ENCODE measurements at regions not wholly inside any gene's neighbourhood (a gene's known extent, or its start where the extent isn't known, plus 50 kb on each side); places are given as distances from the start of the nearest gene placed in this dataset.

DNA sequence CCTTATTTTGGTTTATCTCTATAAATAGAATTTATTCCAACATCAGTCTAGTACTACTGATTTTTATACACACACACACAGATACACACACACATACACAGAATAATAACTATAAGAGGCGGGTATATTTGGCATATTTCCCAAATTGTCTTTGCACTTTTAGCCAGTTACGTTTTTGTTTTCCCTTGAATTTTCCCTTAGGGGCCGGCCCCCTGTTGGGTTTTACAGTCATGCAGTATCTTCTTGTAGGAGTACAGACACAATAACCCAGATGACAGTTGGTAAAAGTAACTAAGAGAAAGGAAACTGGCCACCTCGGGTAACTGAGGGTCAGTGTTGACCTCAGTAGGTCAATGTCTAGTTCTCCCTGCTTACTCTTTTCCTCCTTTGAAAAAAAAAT is 50.9 kb downstream of the DISP1 start:
- no peak for ATAC-seq (replicated peaks)
- Mint-ChIP-seq H3K9me3 (no peaks in the 10 kb centered on the region), H3K4me1 (ENCODE audit: low read depth in 2 of 2) (peaks cover 5% of the 10 kb centered on the region in 2 donors)

DNA sequence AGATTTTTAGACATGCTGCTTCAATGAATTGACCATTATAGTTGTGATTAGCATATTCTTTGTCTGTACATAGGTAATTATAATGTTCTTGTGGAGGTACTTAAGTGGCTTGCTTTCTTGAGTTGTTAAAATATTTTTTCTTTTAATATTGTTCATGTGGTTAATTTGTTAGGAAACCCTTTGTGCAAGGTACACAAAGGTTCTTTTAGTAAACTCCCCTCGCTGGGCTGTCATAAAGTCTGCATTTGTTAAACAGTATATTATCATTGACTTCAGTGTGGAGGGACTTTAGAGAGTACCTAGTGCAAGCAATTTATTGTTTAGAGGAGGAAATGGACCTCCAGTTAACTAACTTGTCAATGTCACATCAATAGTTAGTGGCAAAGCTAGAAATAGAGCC is 52.5 kb downstream of the DISP1 start:
- Mint-ChIP-seq H3K9me3 (no peaks in the 10 kb centered on the region), H3K27ac (no peak overlapping the region), H3K27me3 (no peaks in the 10 kb centered on the region), H3K4me3 (no peak overlapping the region), H3K4me1 (ENCODE audit: low read depth in 2 of 2) (peaks cover under 1 to 2% of the 10 kb centered on the region in 2 donors), H3K36me3 (ENCODE audit: insufficient read depth) (no peaks in the 10 kb centered on the region)
- DNase-seq (no peak), ATAC-seq (replicated peaks) (no peak)

More for the DNA sequence above, 50.9 kb downstream of the DISP1 start:
- Mint-ChIP-seq H3K27me3 (no peaks in the 10 kb centered on the region), H3K36me3 (ENCODE audit: insufficient read depth) (no peaks in the 10 kb centered on the region), H3K4me3 (no peak overlapping the region), H3K27ac (no peak overlapping the region)
- DNase-seq: no peak

DNA sequence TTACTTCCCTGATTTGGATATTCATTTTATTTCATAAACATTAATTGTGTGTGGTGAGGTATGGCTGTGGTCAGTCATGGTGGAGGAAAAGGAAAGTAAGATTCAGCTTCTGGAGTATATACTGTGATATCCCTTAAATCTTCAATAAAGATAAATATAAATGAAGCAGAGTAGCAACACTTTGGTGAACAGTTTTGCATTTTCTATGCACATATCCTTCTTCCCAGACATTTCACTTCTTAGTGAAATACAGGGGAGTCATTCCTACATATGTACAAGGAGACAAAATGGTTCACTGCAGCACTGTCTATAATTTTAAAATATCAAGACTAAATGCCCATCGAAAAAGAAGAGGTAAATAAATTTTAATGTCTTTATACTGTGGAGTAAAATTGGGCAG is 61.3 kb downstream of the DISP1 start:
- ATAC-seq (replicated peaks): no peak

DNA sequence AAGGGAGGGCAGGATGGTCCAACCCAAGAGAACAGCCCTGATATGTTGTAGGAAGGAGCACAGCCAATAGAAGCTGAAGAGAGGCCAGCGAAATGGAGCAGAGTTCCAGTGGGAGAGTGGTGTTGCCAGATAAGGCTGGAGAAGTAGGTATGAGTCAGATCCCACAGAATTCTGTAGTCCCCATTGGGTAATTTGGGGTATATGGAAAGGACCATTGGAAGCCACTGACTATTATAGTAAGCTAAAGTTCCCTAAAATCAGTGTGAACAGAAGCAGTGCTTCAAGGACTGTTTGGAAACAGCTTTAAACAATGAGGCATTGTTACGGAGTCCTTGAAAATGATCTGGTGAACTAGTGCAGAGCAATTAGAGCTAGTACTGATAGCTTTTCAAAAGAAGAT is 63.0 kb downstream of the DISP1 start:
- Mint-ChIP-seq H3K27me3 (no peaks in the 10 kb centered on the region), H3K4me3 (no peak overlapping the region), H3K36me3 (ENCODE audit: insufficient read depth) (peaks cover 3% of the 10 kb centered on the region), H3K9me3 (peaks cover 1 to 11% of the 10 kb centered on the region in 2 donors), H3K27ac (no peak overlapping the region), H3K4me1 (ENCODE audit: low read depth in 2 of 2) (peaks cover 6 to 12% of the 10 kb centered on the region in 2 donors)
- ATAC-seq (replicated peaks) (no peak), DNase-seq (no peak)

More for the DNA sequence above, 61.3 kb downstream of the DISP1 start:
- no peak overlapping the region for H3K4me3 Mint-ChIP-seq
- H3K36me3 Mint-ChIP-seq (ENCODE audit: insufficient read depth): peaks cover 3% of the 10 kb centered on the region
- H3K27ac Mint-ChIP-seq: no peak overlapping the region
- peaks cover 6 to 18% of the 10 kb centered on the region in 2 donors for H3K4me1 Mint-ChIP-seq (ENCODE audit: low read depth in 2 of 2)
- H3K9me3 Mint-ChIP-seq: peaks cover 1 to 11% of the 10 kb centered on the region in 2 donors
- no peaks in the 10 kb centered on the region for H3K27me3 Mint-ChIP-seq
- no peak for DNase-seq

DNA sequence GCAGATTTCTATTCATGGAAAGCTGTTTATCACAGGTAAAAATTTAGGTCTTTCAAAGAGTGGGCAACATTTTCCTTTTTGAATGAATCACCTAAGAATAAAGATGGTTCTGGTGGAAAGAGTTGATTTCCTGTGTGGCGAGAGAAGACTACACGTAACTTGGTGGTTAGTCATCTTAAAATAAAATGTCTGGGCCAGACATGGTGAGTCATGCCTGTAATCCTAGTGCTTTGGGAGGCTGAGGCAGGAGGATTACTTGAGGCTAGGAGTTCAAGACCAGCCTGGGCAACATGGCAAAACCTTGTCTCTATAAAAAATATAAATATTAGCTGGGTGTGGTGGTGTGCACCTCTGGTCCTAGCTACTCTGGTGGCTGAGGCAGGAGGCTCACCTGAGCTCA is 65.7 kb downstream of the DISP1 start:
- peaks cover 12% of the 10 kb centered on the region for H3K36me3 Mint-ChIP-seq (ENCODE audit: insufficient read depth)
- H3K27ac Mint-ChIP-seq: no peak overlapping the region
- H3K4me3 Mint-ChIP-seq: no peak overlapping the region
- H3K4me1 Mint-ChIP-seq (ENCODE audit: low read depth in 2 of 2): peaks cover 6 to 9% of the 10 kb centered on the region in 2 donors
- H3K9me3 Mint-ChIP-seq: peaks cover 0 to 11% of the 10 kb centered on the region in 2 donors
- peak; percentile 27 for ATAC-seq (replicated peaks)
- DNase-seq: no peak
- no peaks in the 10 kb centered on the region for H3K27me3 Mint-ChIP-seq

DNA sequence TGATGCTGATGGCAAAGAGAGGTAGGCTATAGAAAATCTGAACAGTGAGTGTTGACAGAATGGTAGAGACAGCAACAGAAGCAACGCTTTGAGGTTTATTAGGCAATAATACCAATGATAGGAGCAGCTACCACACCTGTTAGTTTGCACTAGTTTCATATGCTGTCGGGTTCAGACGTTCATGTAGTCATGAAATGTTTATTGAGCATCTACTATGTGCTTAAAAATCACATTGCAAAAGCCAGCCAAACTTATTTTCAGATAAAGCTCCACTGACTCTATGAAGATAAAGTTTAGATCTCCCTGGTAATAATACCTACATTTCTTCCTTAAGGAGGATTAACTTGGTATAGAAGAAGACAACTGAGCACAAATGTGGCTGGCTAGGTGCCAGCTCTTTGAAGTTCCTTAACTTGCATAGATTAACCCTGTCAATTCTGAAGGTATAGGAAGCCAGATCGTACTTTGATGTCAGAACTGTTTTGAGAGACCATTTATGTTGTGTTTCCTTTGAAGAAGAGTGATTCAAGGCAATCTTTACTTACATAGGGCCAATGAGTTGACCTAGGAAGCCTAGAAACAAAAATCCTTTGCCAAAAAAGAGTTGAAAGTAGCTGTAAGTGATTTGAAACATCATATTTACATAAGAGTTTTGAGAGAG is 71.5 kb downstream of the DISP1 start:
- H3K36me3 Mint-ChIP-seq (ENCODE audit: insufficient read depth): peaks cover 9% of the 10 kb centered on the region
- H3K4me1 Mint-ChIP-seq (ENCODE audit: low read depth in 2 of 2): no peaks in the 10 kb centered on the region
- no peak overlapping the region for H3K27ac Mint-ChIP-seq
- H3K9me3 Mint-ChIP-seq: no peaks in the 10 kb centered on the region
- no peak for ATAC-seq (replicated peaks)
- H3K4me3 Mint-ChIP-seq: no peak overlapping the region
- H3K27me3 Mint-ChIP-seq: no peaks in the 10 kb centered on the region
- DNase-seq: no peak

DNA sequence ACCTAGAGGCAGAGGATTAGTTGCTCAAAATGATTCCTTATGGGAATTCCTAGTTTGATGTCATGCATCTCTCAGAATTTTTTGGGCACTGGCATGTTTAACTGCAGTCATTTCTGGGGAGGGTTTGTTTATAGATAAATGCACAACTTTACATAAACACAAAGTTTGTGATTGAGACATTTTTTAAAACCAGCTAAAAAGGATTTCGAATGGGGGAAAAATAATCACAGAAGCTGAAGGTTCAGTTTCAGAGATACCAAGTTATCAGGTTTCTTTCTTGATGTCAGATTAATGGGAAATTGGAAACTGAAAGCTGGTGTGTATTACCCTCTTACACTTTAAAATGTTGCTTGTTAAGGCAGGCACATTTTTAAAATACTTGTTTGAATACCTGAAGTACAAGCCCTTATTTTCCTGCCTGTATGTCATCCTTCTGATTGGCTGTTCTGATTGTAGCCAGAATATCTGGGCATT is 72.1 kb downstream of the DISP1 start:
- DNase-seq: no peak
- Mint-ChIP-seq H3K27me3 (no peaks in the 10 kb centered on the region), H3K4me3 (no peak overlapping the region), H3K36me3 (ENCODE audit: insufficient read depth) (peaks cover 9% of the 10 kb centered on the region), H3K9me3 (no peaks in the 10 kb centered on the region), H3K4me1 (ENCODE audit: low read depth in 2 of 2) (no peaks in the 10 kb centered on the region), H3K27ac (no peak overlapping the region)
- no peak for ATAC-seq (replicated peaks)

DNA sequence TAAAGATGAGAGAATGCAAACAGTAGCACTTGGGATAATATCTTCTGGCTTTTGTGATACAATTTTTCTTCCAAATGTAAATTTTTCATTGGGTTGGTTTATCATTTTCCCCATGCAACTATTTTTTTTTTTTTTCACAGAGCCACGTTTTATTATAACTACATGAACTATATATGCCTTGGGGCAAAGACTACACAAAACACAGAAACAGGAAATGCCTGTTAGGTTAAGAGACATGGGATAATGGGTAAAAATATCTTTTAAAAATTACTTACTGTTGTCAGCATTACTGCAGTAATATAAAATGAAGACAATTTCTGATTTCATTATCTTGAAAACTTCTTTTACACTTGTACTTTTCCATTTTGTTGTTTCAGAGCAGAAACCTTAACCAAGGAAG is 74.6 kb downstream of the DISP1 start:
- H3K4me1 Mint-ChIP-seq (ENCODE audit: low read depth in 2 of 2): no peaks in the 10 kb centered on the region
- no peaks in the 10 kb centered on the region for H3K9me3 Mint-ChIP-seq
- H3K36me3 Mint-ChIP-seq (ENCODE audit: insufficient read depth): peaks cover 9% of the 10 kb centered on the region
- H3K27me3 Mint-ChIP-seq: no peaks in the 10 kb centered on the region
- no peak for DNase-seq
- no peak overlapping the region for H3K4me3 Mint-ChIP-seq
- no peak for ATAC-seq (replicated peaks)
- H3K27ac Mint-ChIP-seq: no peak overlapping the region

DNA sequence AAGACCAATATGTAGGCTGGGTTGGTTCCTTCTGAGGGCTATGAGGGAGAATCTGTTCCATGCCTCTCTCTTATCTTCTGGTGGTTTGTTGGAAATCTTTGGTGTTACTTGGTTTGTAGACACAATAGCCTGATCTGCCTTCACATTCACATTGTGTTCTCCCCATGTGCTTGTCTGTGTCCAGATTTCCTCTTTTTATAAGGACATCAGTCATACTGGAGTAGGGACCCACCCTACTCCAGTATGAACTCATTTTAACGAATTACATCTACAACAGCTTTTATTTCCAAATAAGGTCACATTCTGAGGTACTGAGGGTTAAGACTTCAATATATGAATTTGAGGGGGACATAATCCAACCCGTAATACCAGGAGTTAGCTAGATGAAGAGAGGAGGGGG is 75.9 kb downstream of the DISP1 start:
- Mint-ChIP-seq H3K9me3 (no peaks in the 10 kb centered on the region), H3K4me1 (ENCODE audit: low read depth in 2 of 2) (no peaks in the 10 kb centered on the region), H3K27ac (no peak overlapping the region), H3K36me3 (ENCODE audit: insufficient read depth) (no peaks in the 10 kb centered on the region), H3K4me3 (no peak overlapping the region), H3K27me3 (no peaks in the 10 kb centered on the region)
- ATAC-seq (replicated peaks) (no peak), DNase-seq (no peak)

DNA sequence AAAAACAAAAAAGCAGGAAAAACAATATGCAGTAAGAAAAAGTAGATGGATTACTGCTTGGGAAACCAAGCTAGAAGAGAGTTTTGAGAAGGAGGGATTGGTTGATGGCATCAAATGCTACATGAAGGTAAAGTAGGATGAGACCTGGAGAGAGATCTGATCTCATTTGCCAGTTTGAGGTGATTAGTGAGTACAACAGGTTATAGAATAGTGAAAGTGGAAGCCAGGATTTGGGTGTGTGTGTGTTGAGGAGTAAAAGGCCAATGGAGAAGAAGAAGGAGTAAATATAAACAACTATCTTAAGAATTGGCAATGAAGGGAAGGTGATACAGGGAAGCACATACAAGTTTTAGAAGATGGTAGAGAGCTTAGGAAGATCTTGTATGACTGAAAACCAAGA is 76.7 kb downstream of the DISP1 start:
- ATAC-seq (replicated peaks): no peak
- H3K27me3 Mint-ChIP-seq: no peaks in the 10 kb centered on the region
- no peak overlapping the region for H3K4me3 Mint-ChIP-seq
- no peaks in the 10 kb centered on the region for H3K9me3 Mint-ChIP-seq
- no peak overlapping the region for H3K27ac Mint-ChIP-seq
- no peaks in the 10 kb centered on the region for H3K36me3 Mint-ChIP-seq (ENCODE audit: insufficient read depth)
- DNase-seq: no peak
- H3K4me1 Mint-ChIP-seq (ENCODE audit: low read depth in 2 of 2): peaks cover 3 to 4% of the 10 kb centered on the region in 2 donors

DNA sequence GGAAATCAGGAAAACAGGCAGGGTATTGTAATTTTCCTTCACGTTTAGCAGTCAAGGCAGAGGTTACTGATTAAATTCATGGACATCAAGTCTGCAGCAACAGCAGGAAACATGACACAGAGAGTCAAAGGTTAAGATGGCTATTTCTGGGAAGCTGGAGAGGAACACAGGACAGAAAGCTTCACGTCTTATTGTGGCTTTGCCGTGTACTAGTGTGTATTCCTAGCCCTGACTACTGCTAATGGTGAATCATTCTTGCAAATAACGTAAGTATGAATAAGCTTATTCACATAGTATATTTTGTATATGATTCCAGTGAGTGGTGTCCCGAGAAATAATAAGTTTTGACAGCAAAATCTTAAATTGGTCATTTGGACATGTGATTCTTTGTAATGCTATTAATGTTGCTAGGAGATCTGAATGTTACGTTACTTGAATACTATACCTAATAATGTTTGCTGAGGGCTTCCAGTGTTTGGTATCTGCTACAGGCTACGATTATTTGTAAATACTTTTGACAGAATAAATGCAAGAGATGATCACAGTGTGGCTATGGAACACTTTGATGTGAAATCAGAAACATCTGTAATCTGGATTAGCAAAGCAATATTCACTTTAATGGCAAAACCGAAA is 77.4 kb downstream of the DISP1 start:
- no peak for DNase-seq
- Mint-ChIP-seq H3K27me3 (no peaks in the 10 kb centered on the region), H3K4me1 (ENCODE audit: low read depth in 2 of 2) (peaks cover 8 to 10% of the 10 kb centered on the region in 2 donors), H3K4me3 (no peak overlapping the region), H3K36me3 (ENCODE audit: insufficient read depth) (no peaks in the 10 kb centered on the region), H3K27ac (no peak overlapping the region), H3K9me3 (no peaks in the 10 kb centered on the region)
- no peak for ATAC-seq (replicated peaks)

DNA sequence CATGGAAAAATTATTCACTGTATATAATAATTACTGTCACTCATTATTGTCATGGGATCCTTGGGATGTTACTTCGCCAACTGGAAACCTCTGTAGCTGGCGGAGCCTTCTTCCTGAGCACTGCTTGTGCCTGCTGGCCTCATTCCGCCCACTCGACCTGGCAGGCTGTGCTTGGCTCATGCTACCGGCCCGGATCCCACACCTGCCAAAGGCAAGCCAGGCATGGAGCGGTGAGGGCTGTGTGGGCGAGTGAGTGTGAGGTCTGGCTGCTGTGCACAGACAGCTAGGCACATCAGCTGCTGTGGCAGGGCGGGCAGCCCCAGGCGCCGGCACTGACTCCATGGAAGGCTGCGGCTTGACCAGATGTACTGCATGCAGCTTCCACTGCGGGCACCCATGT is 78.4 kb downstream of the DISP1 start:
- Mint-ChIP-seq H3K36me3 (ENCODE audit: insufficient read depth) (no peaks in the 10 kb centered on the region), H3K27me3 (no peaks in the 10 kb centered on the region), H3K4me3 (no peak overlapping the region), H3K27ac (no peak overlapping the region), H3K9me3 (no peaks in the 10 kb centered on the region), H3K4me1 (ENCODE audit: low read depth in 2 of 2) (peaks cover 11 to 15% of the 10 kb centered on the region in 2 donors)
- ATAC-seq (replicated peaks) (no peak), DNase-seq (no peak)

DNA sequence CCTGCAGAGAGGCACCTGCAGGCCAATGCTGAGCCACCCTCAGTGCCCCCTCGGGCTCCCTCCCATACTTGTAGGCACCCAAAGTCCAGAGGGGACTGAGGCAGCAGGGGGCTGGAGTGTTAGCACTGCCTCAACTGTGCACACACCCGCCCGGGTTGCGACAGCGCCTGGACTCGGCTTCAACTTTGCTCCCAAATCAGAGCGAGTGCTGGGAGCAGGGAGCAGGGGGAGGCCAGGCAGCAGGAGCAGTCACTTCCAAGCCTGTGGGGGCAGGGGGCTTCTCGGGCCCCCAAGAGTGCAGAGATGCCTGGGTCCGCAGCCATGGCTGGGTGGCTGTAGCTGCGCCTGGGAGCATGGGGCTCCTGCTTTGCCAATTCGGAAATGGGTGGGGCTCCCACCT is 79.5 kb downstream of the DISP1 start:
- Mint-ChIP-seq H3K4me3 (no peak overlapping the region), H3K36me3 (ENCODE audit: insufficient read depth) (no peaks in the 10 kb centered on the region)

More for the DNA sequence above, 79.5 kb downstream of the DISP1 start:
- no peaks in the 10 kb centered on the region for H3K27me3 Mint-ChIP-seq
- H3K9me3 Mint-ChIP-seq: no peaks in the 10 kb centered on the region
- DNase-seq (no peak), ATAC-seq (replicated peaks) (no peak)
- peaks cover 11 to 15% of the 10 kb centered on the region in 2 donors for H3K4me1 Mint-ChIP-seq (ENCODE audit: low read depth in 2 of 2)
- no peak overlapping the region for H3K27ac Mint-ChIP-seq
